Transverse colon (tissue), 4 donors: ENCODE measurements at regions not wholly inside any gene's neighbourhood (a gene's known extent, or its start where the extent isn't known, plus 50 kb on each side); places are given as distances from the start of the nearest gene placed in this dataset.

Source experiments
- DNase-seq: peaks from one replicate; pipeline ENCODE4 v3.0.0-alpha.2; 2019
- H3K27ac ChIP-seq, 4 donors: fragments of 200-600 bp; sonication (generic); 2 replicates each; pipeline ENCODE4 v1.5.1; 2016 to 2018; ENCODE audit warnings: inconsistent platforms in 4 of 4
- H3K27me3 ChIP-seq: fragments of 200-600 bp; sonication (generic); 2 replicates; pipeline ENCODE4 v1.5.1; 2017; ENCODE audit warnings: inconsistent platforms
- H3K36me3 ChIP-seq, 4 donors: fragments of 200-600 bp; sonication (generic); 2 replicates each; pipeline ENCODE4 v1.5.1; 2017 to 2019; ENCODE audit warnings: inconsistent platforms in 4 of 4
- H3K4me1 ChIP-seq, 4 donors: fragments of 200-600 bp; sonication (generic); 2 replicates each; pipeline ENCODE4 v1.5.1; 2017 to 2020; ENCODE audit warnings: inconsistent platforms in 4 of 4
- H3K4me3 ChIP-seq, 4 donors: fragments of 200-600 bp; sonication (generic); 1 replicate in 1 of 4; 2 replicates in 3 of 4; pipeline versions ENCODE4 v1.5.1 to v1.6.1; 2017 to 2019; ENCODE audit warnings: inconsistent platforms in 4 of 4
- H3K9me3 ChIP-seq, 2 donors: fragments of 200-600 bp; sonication (generic); 2 replicates each; pipeline ENCODE4 v1.5.1; 2017 to 2019; ENCODE audit warnings: inconsistent platforms in 2 of 2
- EP300 ChIP-seq: sonication (generic); formaldehyde crosslinking; IDR thresholded peaks from one replicate; pipeline ENCODE4 v1.6.1; 2017; ENCODE audit warnings: antibody characterized with exemption, low read depth
- POLR2A ChIP-seq: fragments of 450-650 bp; IDR thresholded peaks from one replicate; pipeline ENCODE4 v1.6.1; 2016; ENCODE audit warnings: antibody characterized with exemption, mild to moderate bottlenecking, moderate library complexity
- POLR2AphosphoS5 ChIP-seq, 3 donors: sonication (generic); formaldehyde crosslinking; IDR thresholded peaks; one replicate each; pipeline ENCODE4 v1.6.1; 2016; ENCODE audit warnings: antibody characterized with exemption in 3 of 3
- WGBS, 2 donors: methylation state at CpG; one replicate each; pipeline ENCODE4 v1.1.5; 2018; ENCODE audit warnings: low coverage in 1 of 2; 5-methylcytosine and 5-hydroxymethylcytosine counted together
- in situ Hi-C, 4 donors: fragments of 200-750 bp; cut with MboI; loops; one replicate each; pipeline versions ENCODE4 v1.15.0 to v1.15.1; 2017; ENCODE audit warnings: low sequenced_read_pairs in 3 of 4, low pct_ligation_motif_present in 1 of 4, low pct_unique_long_range_greater_than_20kb in 1 of 4
- intact Hi-C: fragments of 100-400 bp; cut with DNase I; formaldehyde crosslinking; loops from one replicate; pipeline ENCODE4 v1.15.1; 2023; ENCODE audit warnings: low total_unique reads
- TF ChIP-seq, protein P1 (sequence below), 5 experiments: fragments of 200-600 bp in 3 of 5; fragments of 450-650 bp in 2 of 5; sonication (generic) in 3 of 5; IDR thresholded peaks; 1 replicate in 2 of 5; 2 replicates in 3 of 5; pipeline ENCODE4 v1.5.1; 2016 to 2017; ENCODE audit warnings: antibody characterized with exemption in 5 of 5, inconsistent platforms in 3 of 5, mild to moderate bottlenecking in 2 of 5, moderate library complexity in 1 of 5

DNA sequence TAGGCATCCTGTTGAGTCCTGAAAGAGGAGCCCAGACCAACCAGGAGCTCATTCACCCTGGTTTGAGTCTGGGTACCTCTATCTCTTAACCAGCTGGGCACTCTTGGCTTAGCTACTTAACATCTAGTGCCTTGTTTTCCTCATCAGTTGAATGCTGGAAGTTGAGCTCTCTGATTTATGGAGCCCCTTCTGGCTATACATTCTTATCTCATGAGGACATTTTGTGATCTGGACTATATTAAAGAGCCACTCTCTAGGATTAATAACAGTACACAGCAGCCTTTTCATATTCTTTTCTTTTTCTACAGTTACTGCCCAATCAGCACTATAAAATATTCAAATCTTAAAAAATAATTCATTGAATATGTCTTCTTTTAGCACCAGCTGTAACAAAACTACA, 296.9 kb upstream of the RUNX1 start:
- Histone ChIP-seq H3K27me3 (no peaks in the 10 kb centered on the region), H3K4me1 (no peaks in the 10 kb centered on the region), H3K4me3 (no peak overlapping the region), H3K36me3 (no peaks in the 10 kb centered on the region), H3K9me3 (no peaks in the 10 kb centered on the region), H3K27ac (no peak overlapping the region)
- intact Hi-C loops: loop anchor here (10.0 kb wide), 1 partner anchor 1701 kb away; the partner anchor contains the start of genes CRYZL1 and ITSN1
- DNase-seq: no peak
- TF ChIP-seq, protein P1, sequence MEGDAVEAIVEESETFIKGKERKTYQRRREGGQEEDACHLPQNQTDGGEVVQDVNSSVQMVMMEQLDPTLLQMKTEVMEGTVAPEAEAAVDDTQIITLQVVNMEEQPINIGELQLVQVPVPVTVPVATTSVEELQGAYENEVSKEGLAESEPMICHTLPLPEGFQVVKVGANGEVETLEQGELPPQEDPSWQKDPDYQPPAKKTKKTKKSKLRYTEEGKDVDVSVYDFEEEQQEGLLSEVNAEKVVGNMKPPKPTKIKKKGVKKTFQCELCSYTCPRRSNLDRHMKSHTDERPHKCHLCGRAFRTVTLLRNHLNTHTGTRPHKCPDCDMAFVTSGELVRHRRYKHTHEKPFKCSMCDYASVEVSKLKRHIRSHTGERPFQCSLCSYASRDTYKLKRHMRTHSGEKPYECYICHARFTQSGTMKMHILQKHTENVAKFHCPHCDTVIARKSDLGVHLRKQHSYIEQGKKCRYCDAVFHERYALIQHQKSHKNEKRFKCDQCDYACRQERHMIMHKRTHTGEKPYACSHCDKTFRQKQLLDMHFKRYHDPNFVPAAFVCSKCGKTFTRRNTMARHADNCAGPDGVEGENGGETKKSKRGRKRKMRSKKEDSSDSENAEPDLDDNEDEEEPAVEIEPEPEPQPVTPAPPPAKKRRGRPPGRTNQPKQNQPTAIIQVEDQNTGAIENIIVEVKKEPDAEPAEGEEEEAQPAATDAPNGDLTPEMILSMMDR (IDR thresholded peaks at IDR 0.05): no peak
- TF ChIP-seq POLR2AphosphoS5 (IDR thresholded peaks at IDR 0.05) (no peak), POLR2A (no peak), EP300 (no peak)
- in situ Hi-C loops: loop anchor here in 1 of 4 donors (25.0 kb wide), 1 partner anchor 109 kb away; no protein-coding TSS in a partner anchor

DNA sequence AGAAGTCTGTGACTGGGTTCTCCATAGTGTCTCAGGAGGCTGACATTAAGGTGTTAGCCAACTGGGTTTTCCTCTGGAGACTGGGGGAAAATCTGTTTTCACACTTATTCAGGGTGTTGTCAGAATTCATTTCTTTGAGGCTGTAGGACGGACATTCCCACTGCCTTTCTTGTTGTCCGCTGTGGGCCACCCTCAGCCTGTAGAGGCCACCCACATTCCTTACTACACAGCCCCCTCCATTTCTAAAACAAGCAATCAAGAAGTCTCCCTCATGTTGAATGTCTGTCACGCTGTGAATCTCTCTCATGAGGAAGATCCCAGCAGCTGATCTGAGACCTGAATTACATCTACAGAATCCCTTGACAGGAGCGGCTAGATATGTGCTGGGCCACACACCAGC, 295.5 kb upstream of the RUNX1 start:
- no peak overlapping the region for H3K4me3 ChIP-seq
- H3K9me3 ChIP-seq: no peaks in the 10 kb centered on the region
- 86 to 95% methylated on average over 4 of the region's 4 CpGs for WGBS, 2 donors
- no peaks in the 10 kb centered on the region for H3K4me1 ChIP-seq
- intact Hi-C loops: loop anchor here (10.0 kb wide), 1 partner anchor 1700 kb away; the partner anchor contains the start of genes CRYZL1 and ITSN1
- in situ Hi-C loops: loop anchor here in 1 of 4 donors (25.0 kb wide), 1 partner anchor 107 kb away; no protein-coding TSS in a partner anchor
- no peak overlapping the region for H3K27ac ChIP-seq
- TF ChIP-seq, protein P1 (IDR thresholded peaks at IDR 0.05): no peak
- no peak for TF ChIP-seq EP300
- H3K36me3 ChIP-seq: no peaks in the 10 kb centered on the region
- no peaks in the 10 kb centered on the region for H3K27me3 ChIP-seq
- DNase-seq: no peak

DNA sequence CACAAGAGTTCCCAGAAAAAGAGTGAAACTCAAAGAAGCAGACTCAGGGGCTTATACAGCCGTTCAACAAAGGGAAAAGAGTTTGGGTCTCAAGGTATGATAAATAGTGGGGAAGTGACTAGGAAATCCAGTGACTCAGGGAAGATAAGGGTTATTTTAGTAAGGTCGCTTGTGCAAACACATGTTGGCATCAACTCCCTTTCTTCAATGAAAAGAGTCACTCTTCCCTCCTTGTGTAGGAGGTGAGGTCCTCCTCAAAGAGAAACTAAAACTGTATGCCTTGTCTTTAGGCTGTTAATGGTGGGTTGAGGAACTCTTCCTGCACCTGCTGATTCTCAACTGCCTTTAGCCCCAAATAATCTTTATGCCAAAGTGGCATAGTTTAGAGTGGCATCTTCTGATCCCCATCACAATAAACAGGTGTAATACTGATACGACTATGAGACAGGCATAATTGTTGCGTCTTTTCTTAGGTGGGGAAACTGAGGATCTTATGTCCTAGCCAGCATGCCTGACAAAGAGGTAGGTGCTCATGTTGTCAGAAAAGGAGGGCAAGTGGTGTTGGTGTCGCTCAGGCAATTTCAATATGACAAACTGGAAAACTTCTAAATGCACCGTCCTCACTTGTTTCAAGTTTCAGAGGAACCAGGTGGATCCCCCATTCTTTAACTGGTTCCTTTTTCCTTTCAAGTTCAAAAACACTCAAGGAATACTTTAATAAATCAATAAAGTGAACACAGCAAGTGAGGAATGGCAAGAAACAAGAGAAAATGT, 294.1 kb upstream of the RUNX1 start:
- Histone ChIP-seq H3K27ac (no peak overlapping the region), H3K4me1 (no peaks in the 10 kb centered on the region), H3K27me3 (no peaks in the 10 kb centered on the region), H3K4me3 (no peak overlapping the region), H3K36me3 (no peaks in the 10 kb centered on the region), H3K9me3 (peaks cover 0 to 3% of the 10 kb centered on the region in 2 donors)
- intact Hi-C loops: loop anchor here (10.0 kb wide), 1 partner anchor 1698 kb away; the partner anchor contains the start of genes CRYZL1 and ITSN1
- in situ Hi-C loops: loop anchor here in 1 of 4 donors (25.0 kb wide), 1 partner anchor 106 kb away; no protein-coding TSS in a partner anchor
- no peak for DNase-seq
- WGBS, 2 donors: 64 to 77% methylated on average over 4 to 6 of the region's 6 CpGs
- TF ChIP-seq, protein P1 (IDR thresholded peaks at IDR 0.05): no peak
- no peak for TF ChIP-seq EP300
- TF ChIP-seq POLR2A: no peak
- no peak for TF ChIP-seq POLR2AphosphoS5 (IDR thresholded peaks at IDR 0.05)

DNA sequence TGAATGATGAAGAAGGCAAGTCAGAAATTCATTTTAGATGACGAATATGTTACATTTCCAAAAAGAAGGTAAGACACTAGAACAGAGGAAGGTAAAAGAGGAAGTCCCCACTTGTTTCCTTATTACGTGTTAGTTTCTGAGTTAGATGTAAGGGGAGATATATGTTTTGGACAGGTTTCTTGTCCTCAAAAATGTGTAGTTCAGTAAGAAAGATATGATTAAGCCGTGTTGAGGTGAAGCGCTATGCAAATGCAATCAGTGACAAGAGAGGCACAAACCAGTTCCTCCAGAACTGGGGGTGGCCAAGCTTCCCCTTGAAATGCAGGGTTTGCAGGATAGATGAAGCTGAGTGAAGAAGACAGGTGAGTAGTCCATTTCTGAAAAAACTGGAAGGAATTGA, 293.3 kb upstream of the RUNX1 start:
- no peaks in the 10 kb centered on the region for H3K4me1 ChIP-seq
- H3K36me3 ChIP-seq: no peaks in the 10 kb centered on the region
- intact Hi-C loops (loop anchor here (10.0 kb wide), 1 partner anchor 1698 kb away; the partner anchor contains the start of genes CRYZL1 and ITSN1), in situ Hi-C loops (loop anchor here in 1 of 4 donors (25.0 kb wide), 1 partner anchor 105 kb away; no protein-coding TSS in a partner anchor)
- no peak overlapping the region for H3K27ac ChIP-seq
- 61 to 65% methylated on average over 4 of the region's 4 CpGs for WGBS, 2 donors
- TF ChIP-seq POLR2AphosphoS5 (IDR thresholded peaks at IDR 0.05) (no peak), EP300 (no peak), POLR2A (no peak)
- TF ChIP-seq, protein P1 (IDR thresholded peaks at IDR 0.05): no peak
- no peak for DNase-seq
- H3K27me3 ChIP-seq: no peaks in the 10 kb centered on the region
- no peak overlapping the region for H3K4me3 ChIP-seq
- H3K9me3 ChIP-seq: peaks cover 0 to 3% of the 10 kb centered on the region in 2 donors
